RWPE2 (cell line): ENCODE measurements at regions not wholly inside any gene's neighbourhood (a gene's known extent, or its start where the extent isn't known, plus 50 kb on each side); places are given as distances from the start of the nearest gene placed in this dataset.

Source experiments
- ATAC-seq: fragments of 200-7000 bp; cut with Tn5 transposase; 3 replicates; pipeline ENCODE4 v1.9.1; 2021; ENCODE audit warnings: low read depth
- DNase-seq: peaks from one replicate; pipeline ENCODE4 v3.0.0-alpha.2; 2020; ENCODE audit warnings: low spot score
- H3K27ac ChIP-seq: fragments of 450-650 bp; 2 replicates; pipeline ENCODE4 v1.5.1; 2017; ENCODE audit warnings: mild to moderate bottlenecking; ENCODE audit not compliant: poor library complexity, severe bottlenecking
- H3K27me3 ChIP-seq: fragments of 250-450 bp; sonication (Bioruptor Pico); 2 replicates; pipeline ENCODE4 v1.5.1; 2021; ENCODE audit warnings: mild to moderate bottlenecking, moderate library complexity; ENCODE audit not compliant: insufficient read depth, poor library complexity, severe bottlenecking
- H3K36me3 ChIP-seq: fragments of 250-450 bp; sonication (Bioruptor Pico); 2 replicates; pipeline ENCODE4 v1.5.1; 2020; ENCODE audit warnings: low read depth, mild to moderate bottlenecking, moderate library complexity
- H3K4me1 ChIP-seq: fragments of 250-450 bp; sonication (Bioruptor Pico); 2 replicates; pipeline ENCODE4 v1.5.1; 2021; ENCODE audit warnings: mild to moderate bottlenecking, moderate library complexity; ENCODE audit not compliant: insufficient read depth, poor library complexity, severe bottlenecking
- H3K4me3 ChIP-seq: fragments of 250-450 bp; sonication (Bioruptor Pico); 2 replicates; pipeline ENCODE4 v1.5.1; 2021; ENCODE audit warnings: mild to moderate bottlenecking, moderate library complexity; ENCODE audit not compliant: severe bottlenecking
- H3K9me3 ChIP-seq: fragments of 250-450 bp; sonication (Bioruptor Pico); 2 replicates; pipeline ENCODE4 v1.5.1; 2021; ENCODE audit warnings: mild to moderate bottlenecking, moderate library complexity; ENCODE audit not compliant: severe bottlenecking
- TF ChIP-seq, protein P1 (sequence below): fragments of 450-650 bp; IDR thresholded peaks from one replicate; pipeline ENCODE4 v1.5.1; 2017; ENCODE audit warnings: mild to moderate bottlenecking, moderate library complexity; ENCODE audit not compliant: poor library complexity, severe bottlenecking

GRCh38 chr14:38718519-38718918 is 384.5 kb downstream of the SEC23A start:
- Histone ChIP-seq H3K27ac (no peak overlapping the region), H3K36me3 (no peaks in the 10 kb centered on the region), H3K9me3 (no peaks in the 10 kb centered on the region), H3K4me1 (no peaks in the 10 kb centered on the region), H3K4me3 (no peak overlapping the region), H3K27me3 (no peaks in the 10 kb centered on the region)
- TF ChIP-seq, protein P1, sequence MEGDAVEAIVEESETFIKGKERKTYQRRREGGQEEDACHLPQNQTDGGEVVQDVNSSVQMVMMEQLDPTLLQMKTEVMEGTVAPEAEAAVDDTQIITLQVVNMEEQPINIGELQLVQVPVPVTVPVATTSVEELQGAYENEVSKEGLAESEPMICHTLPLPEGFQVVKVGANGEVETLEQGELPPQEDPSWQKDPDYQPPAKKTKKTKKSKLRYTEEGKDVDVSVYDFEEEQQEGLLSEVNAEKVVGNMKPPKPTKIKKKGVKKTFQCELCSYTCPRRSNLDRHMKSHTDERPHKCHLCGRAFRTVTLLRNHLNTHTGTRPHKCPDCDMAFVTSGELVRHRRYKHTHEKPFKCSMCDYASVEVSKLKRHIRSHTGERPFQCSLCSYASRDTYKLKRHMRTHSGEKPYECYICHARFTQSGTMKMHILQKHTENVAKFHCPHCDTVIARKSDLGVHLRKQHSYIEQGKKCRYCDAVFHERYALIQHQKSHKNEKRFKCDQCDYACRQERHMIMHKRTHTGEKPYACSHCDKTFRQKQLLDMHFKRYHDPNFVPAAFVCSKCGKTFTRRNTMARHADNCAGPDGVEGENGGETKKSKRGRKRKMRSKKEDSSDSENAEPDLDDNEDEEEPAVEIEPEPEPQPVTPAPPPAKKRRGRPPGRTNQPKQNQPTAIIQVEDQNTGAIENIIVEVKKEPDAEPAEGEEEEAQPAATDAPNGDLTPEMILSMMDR, result no peak
- no peak for DNase-seq
- no peak for ATAC-seq

GRCh38 chr14:38716926-38717325 is 386.1 kb downstream of the SEC23A start:
- H3K27ac ChIP-seq, result no peak overlapping the region
- ATAC-seq (no peak), DNase-seq (no peak)
- H3K4me1 ChIP-seq, result no peaks in the 10 kb centered on the region
- H3K9me3 ChIP-seq, result no peaks in the 10 kb centered on the region
- H3K27me3 ChIP-seq, result no peaks in the 10 kb centered on the region
- H3K36me3 ChIP-seq, result no peaks in the 10 kb centered on the region
- no peak overlapping the region for H3K4me3 ChIP-seq
- TF ChIP-seq, protein P1, result no peak

- no peak overlapping the region for H3K4me3 ChIP-seq
- no peak overlapping the region for H3K27ac ChIP-seq
- DNase-seq (no peak), ATAC-seq (no peak)
- no peaks in the 10 kb centered on the region for H3K4me1 ChIP-seq
- H3K36me3 ChIP-seq, result no peaks in the 10 kb centered on the region
- no peaks in the 10 kb centered on the region for H3K27me3 ChIP-seq
- no peaks in the 10 kb centered on the region for H3K9me3 ChIP-seq
- TF ChIP-seq, protein P1, result no peak
Observed at GRCh38 chr14:38710881-38711280, 392.2 kb downstream of the SEC23A start.

DNA sequence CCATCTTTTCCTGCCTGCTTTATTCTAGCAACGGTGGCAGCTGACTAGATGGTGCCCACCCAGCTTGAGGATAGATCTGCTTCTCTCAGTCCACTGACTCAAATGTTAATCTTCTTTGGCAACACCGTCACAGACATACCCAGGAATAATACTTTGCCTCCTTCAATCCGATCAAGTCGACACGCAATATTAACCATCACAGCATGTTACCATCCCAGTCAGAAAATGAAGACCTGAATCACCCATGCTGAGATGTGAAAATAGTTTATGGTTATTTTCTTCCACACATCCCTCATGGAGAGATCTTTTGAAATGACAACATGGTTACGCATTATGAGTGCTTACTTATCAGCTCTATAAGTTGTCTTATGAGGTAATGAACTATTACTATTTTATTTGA is 392.8 kb downstream of the SEC23A start:
- ATAC-seq, result no peak
- no peak overlapping the region for H3K27ac ChIP-seq
- H3K4me1 ChIP-seq, result no peaks in the 10 kb centered on the region

DNA sequence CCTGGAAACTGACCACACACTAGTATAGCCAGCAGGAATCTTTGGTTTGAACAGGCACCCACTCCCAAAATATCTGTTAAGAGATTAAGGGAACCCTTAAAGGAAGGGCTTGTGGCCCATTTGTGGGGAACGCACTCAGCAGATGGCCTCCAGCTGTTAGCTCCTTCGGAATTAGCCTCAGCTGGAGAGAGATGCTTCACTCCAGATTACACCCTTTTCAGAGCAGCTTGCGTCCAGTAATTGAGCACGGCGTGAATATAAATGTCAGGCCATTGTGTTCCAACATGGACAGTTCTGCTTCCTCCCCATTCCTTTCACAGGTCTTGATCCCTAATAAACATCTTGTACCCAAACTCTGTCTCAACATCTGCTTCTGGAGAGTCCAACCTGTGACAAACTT is 397.8 kb downstream of the SEC23A start:
- Histone ChIP-seq H3K4me1 (no peaks in the 10 kb centered on the region), H3K27me3 (no peaks in the 10 kb centered on the region), H3K27ac (no peak overlapping the region), H3K4me3 (no peak overlapping the region), H3K9me3 (no peaks in the 10 kb centered on the region), H3K36me3 (no peaks in the 10 kb centered on the region)
- ATAC-seq (no peak), DNase-seq (no peak)
- TF ChIP-seq, protein P1, result no peak

More for the DNA sequence above, 392.8 kb downstream of the SEC23A start:
- H3K9me3 ChIP-seq, result no peaks in the 10 kb centered on the region
- no peak overlapping the region for H3K4me3 ChIP-seq
- DNase-seq, result no peak
- H3K36me3 ChIP-seq, result no peaks in the 10 kb centered on the region
- TF ChIP-seq, protein P1, result no peak
- no peaks in the 10 kb centered on the region for H3K27me3 ChIP-seq
